Fibroblast of lung (primary cell): ENCODE measurements at regions not wholly inside any gene's neighbourhood (a gene's known extent, or its start where the extent isn't known, plus 50 kb on each side); places are given as distances from the start of the nearest gene placed in this dataset.

Source experiments
- CTCF ChIP-seq, 2 donors: IDR thresholded peaks in 1 of 2; conservative IDR thresholded peaks in 1 of 2; 1 replicate in 1 of 2; 2 replicates in 1 of 2; pipeline ENCODE4 v1.5.1; 2011 to 2012; ENCODE audit warnings: low read length in 2 of 2, control low read depth in 1 of 2, inconsistent platforms in 1 of 2, low read depth in 1 of 2, mild to moderate bottlenecking in 1 of 2
- EZH2 ChIP-seq: IDR thresholded peaks from 2 replicates; pipeline ENCODE4 v1.5.1; 2012; ENCODE audit warnings: low read length, control low read depth, mild to moderate bottlenecking; ENCODE audit errors: missing control alignments

- TF ChIP-seq CTCF (conservative IDR thresholded peaks at IDR 0.05 in 1 of 2, IDR thresholded peaks at IDR 0.05 in 1 of 2; ENCODE audit: low read depth in 1 of 2, low read length in 2 of 2) (no peak), EZH2 (no peak)
Measured at GRCh38 chr11:90747057-90747456, 524.2 kb upstream of the CHORDC1 start.
